ENCODE measurements at regions not wholly inside any gene's neighbourhood (a gene's known extent, or its start where the extent isn't known, plus 50 kb on each side); places are given as distances from the start of the nearest gene placed in this dataset.
A peak's percentile ranks its signal among the peaks of the same experiment; 100 is the strongest.

DNA sequence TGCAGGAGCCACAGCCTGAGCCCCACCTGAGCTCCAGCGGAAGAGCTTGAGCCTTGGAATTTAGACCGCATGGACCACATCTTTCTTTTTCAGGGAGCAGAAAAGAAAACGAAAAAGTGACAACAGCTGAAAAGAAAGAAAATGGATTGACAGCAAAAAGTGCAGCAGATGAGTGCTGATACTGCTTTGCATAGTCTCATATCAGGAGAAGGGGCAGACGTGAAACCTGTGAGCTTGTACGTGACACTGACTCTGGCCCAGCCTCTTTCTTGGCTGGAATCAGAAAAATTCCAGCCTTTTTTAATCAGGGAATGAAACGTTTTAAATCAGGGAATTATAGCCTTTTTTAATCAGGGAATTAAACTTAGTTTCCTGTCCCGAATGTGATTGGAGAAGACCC is 1296.5 kb downstream of the TMEM121 start (continued):
- TF ChIP-seq ZNF70 (CRISPR knock-in tag; IDR thresholded peaks at IDR 0.05), result no peak

GRCh38 chr14:106823552-106823951 is 1297.2 kb downstream of the TMEM121 start:
- no peak for ATAC-seq
- TF ChIP-seq TCF4 (CRISPR knock-in tag; IDR thresholded peaks at IDR 0.05; ENCODE audit: borderline replicate concordance) (no peak), ZFP3 (CRISPR knock-in tag; IDR thresholded peaks at IDR 0.05) (no peak), ZFP30 (CRISPR knock-in tag; IDR thresholded peaks at IDR 0.05) (no peak), BACH2 (CRISPR knock-in tag; IDR thresholded peaks at IDR 0.05; ENCODE audit: borderline replicate concordance) (no peak), SNAI2 (CRISPR knock-in tag; IDR thresholded peaks at IDR 0.05) (no peak), ARNTL (CRISPR knock-in tag; IDR thresholded peaks at IDR 0.05; ENCODE audit: borderline replicate concordance, low read depth) (no peak), OSR1 (CRISPR knock-in tag; IDR thresholded peaks at IDR 0.05) (no peak), PPARA (CRISPR knock-in tag; IDR thresholded peaks at IDR 0.05; ENCODE audit: borderline replicate concordance) (no peak), CSDC2 (CRISPR knock-in tag; IDR thresholded peaks at IDR 0.05) (no peak), ZNF565 (CRISPR knock-in tag; conservative IDR thresholded peaks at IDR 0.05; ENCODE audit: low read depth) (no peak), ZNF70 (CRISPR knock-in tag; IDR thresholded peaks at IDR 0.05) (no peak), RARB (CRISPR knock-in tag; IDR thresholded peaks at IDR 0.05) (no peak), ISL1 (CRISPR knock-in tag; IDR thresholded peaks at IDR 0.05) (no peak), TSHZ2 (CRISPR knock-in tag; IDR thresholded peaks at IDR 0.05) (no peak)
- TF ChIP-seq, protein P1, sequence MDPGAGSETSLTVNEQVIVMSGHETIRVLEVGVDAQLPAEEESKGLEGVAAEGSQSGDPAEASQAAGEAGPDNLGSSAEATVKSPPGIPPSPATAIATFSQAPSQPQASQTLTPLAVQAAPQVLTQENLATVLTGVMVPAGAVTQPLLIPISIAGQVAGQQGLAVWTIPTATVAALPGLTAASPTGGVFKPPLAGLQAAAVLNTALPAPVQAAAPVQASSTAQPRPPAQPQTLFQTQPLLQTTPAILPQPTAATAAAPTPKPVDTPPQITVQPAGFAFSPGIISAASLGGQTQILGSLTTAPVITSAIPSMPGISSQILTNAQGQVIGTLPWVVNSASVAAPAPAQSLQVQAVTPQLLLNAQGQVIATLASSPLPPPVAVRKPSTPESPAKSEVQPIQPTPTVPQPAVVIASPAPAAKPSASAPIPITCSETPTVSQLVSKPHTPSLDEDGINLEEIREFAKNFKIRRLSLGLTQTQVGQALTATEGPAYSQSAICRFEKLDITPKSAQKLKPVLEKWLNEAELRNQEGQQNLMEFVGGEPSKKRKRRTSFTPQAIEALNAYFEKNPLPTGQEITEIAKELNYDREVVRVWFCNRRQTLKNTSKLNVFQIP (CRISPR knock-in tag; IDR thresholded peaks at IDR 0.05; ENCODE audit: borderline replicate concordance, low read depth), result no peak
- TF ChIP-seq, protein P2, sequence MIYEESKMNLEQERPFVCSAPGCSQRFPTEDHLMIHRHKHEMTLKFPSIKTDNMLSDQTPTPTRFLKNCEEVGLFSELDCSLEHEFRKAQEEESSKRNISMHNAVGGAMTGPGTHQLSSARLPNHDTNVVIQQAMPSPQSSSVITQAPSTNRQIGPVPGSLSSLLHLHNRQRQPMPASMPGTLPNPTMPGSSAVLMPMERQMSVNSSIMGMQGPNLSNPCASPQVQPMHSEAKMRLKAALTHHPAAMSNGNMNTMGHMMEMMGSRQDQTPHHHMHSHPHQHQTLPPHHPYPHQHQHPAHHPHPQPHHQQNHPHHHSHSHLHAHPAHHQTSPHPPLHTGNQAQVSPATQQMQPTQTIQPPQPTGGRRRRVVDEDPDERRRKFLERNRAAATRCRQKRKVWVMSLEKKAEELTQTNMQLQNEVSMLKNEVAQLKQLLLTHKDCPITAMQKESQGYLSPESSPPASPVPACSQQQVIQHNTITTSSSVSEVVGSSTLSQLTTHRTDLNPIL (CRISPR knock-in tag; IDR thresholded peaks at IDR 0.05; ENCODE audit: low read depth), result no peak
- TF ChIP-seq, protein P3, sequence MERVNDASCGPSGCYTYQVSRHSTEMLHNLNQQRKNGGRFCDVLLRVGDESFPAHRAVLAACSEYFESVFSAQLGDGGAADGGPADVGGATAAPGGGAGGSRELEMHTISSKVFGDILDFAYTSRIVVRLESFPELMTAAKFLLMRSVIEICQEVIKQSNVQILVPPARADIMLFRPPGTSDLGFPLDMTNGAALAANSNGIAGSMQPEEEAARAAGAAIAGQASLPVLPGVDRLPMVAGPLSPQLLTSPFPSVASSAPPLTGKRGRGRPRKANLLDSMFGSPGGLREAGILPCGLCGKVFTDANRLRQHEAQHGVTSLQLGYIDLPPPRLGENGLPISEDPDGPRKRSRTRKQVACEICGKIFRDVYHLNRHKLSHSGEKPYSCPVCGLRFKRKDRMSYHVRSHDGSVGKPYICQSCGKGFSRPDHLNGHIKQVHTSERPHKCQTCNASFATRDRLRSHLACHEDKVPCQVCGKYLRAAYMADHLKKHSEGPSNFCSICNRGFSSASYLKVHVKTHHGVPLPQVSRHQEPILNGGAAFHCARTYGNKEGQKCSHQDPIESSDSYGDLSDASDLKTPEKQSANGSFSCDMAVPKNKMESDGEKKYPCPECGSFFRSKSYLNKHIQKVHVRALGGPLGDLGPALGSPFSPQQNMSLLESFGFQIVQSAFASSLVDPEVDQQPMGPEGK (CRISPR knock-in tag; IDR thresholded peaks at IDR 0.05; ENCODE audit: borderline replicate concordance), result no peak
- TF ChIP-seq, protein P4, sequence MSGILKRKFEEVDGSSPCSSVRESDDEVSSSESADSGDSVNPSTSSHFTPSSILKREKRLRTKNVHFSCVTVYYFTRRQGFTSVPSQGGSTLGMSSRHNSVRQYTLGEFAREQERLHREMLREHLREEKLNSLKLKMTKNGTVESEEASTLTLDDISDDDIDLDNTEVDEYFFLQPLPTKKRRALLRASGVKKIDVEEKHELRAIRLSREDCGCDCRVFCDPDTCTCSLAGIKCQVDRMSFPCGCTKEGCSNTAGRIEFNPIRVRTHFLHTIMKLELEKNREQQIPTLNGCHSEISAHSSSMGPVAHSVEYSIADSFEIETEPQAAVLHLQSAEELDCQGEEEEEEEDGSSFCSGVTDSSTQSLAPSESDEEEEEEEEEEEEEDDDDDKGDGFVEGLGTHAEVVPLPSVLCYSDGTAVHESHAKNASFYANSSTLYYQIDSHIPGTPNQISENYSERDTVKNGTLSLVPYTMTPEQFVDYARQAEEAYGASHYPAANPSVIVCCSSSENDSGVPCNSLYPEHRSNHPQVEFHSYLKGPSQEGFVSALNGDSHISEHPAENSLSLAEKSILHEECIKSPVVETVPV (CRISPR knock-in tag; IDR thresholded peaks at IDR 0.05), result no peak

DNA sequence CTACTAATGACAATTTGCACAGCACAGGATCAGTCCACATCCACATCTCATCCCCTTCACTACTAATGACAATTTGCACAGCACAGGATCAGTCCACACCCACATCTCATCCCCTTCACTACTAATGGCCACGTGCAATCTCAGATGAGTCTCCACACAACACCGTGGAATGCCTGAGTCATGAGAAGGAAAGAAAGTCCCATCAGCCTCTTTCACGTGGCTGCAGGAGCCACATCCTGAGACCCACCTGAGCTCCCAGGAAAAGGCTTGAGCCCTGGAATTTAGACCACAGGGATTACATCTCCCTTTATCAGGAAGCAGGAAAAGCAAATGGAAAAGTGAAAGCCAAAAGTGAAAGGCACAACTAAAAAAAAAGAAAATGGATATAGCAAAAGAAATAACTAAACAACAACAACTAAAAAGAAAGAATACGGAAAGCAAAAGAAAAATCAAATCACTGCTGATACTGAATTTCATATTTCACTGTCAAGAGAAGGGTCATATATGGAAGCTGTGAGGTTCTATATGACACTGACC is 1300.5 kb downstream of the TMEM121 start:
- ATAC-seq, result no peak

GRCh38 chr14:106831322-106831720 is 1304.9 kb downstream of the TMEM121 start:
- ATAC-seq, result peak; percentile 30; the same call in 1 of the 3 replicates
- TF ChIP-seq ZNF8 (CRISPR knock-in tag; IDR thresholded peaks at IDR 0.05) (no peak), RARB (CRISPR knock-in tag; IDR thresholded peaks at IDR 0.05) (no peak), ZFP3 (CRISPR knock-in tag; IDR thresholded peaks at IDR 0.05) (no peak)

More for the DNA sequence above, 1300.5 kb downstream of the TMEM121 start:
- TF ChIP-seq ISL1 (CRISPR knock-in tag; IDR thresholded peaks at IDR 0.05) (no peak), CSDC2 (CRISPR knock-in tag; IDR thresholded peaks at IDR 0.05) (no peak), ZFP30 (CRISPR knock-in tag; IDR thresholded peaks at IDR 0.05) (no peak), RARB (CRISPR knock-in tag; IDR thresholded peaks at IDR 0.05) (no peak), GLIS3 (CRISPR knock-in tag; IDR thresholded peaks at IDR 0.05) (no peak)
